ENCODE measurements at regions not wholly inside any gene's neighbourhood (a gene's known extent, or its start where the extent isn't known, plus 50 kb on each side); places are given as distances from the start of the nearest gene placed in this dataset.

- H2BK20ac ChIP-seq (ENCODE audit: low read length): no peak overlapping the region
- H4K91ac ChIP-seq (replicated peaks; ENCODE audit: insufficient read length, low read length): no peak overlapping the region
- 70% methylated on average over 4 of the region's 4 CpGs; no CpG with 5 or more reads in 1 of the 2 experiments for WGBS, 2 experiments (ENCODE audit: extremely low coverage in 1 of 2, insufficient coverage in 1 of 2, insufficient read length in 1 of 2, insufficient replicate concordance in 2 of 2, low coverage in 1 of 2, low lambda C conversion rate in 2 of 2, missing lambda C conversion rate in 1 of 2)
- H3K23me2 ChIP-seq (ENCODE audit: low read depth, low read length): no peaks in the 10 kb centered on the region
- H4K5ac ChIP-seq (ENCODE audit: insufficient read length, low read depth, low read length): no peak overlapping the region
- no peak overlapping the region for H2BK5ac ChIP-seq (ENCODE audit: low read depth, low read length)
- H3K4me2 ChIP-seq (ENCODE audit: insufficient read depth in 1 of 2, low read depth in 2 of 2, low read length in 2 of 2): no peak overlapping the region
- H4K20me1 ChIP-seq (replicated peaks in 1 of 2; ENCODE audit: control insufficient read depth in 1 of 2, insufficient read depth in 2 of 2, low read length in 2 of 2): no peaks in the 10 kb centered on the region
- no peak overlapping the region for H3K4ac ChIP-seq (replicated peaks; ENCODE audit: insufficient read length, low read depth, low read length)
- no peak overlapping the region for H3K27ac ChIP-seq (ENCODE audit: low read depth, low read length)
- H3K79me2 ChIP-seq (ENCODE audit: control insufficient read depth in 1 of 2, insufficient read depth in 2 of 2, low read length in 2 of 2): no peaks in the 10 kb centered on the region
- CTCF ChIA-PET (ENCODE audit: partially characterized antibody): interaction anchor here (0.9 to 1.0 kb wide), 2 partner anchors 10 to 25 kb away, joined by 3 read pairs; no protein-coding TSS in a partner anchor
- no peak overlapping the region for H2BK120ac ChIP-seq (replicated peaks; ENCODE audit: low read depth, low read length)
- H3K9ac ChIP-seq (replicated peaks in 1 of 4; ENCODE audit: extremely low read depth in 1 of 4, low read depth in 3 of 4, low read length in 3 of 4): no peak overlapping the region
- no peak overlapping the region for H2AK5ac ChIP-seq (ENCODE audit: low read depth, low read length)
- no peak overlapping the region for H3K4me3 ChIP-seq (ENCODE audit: extremely low read depth in 1 of 4, insufficient read depth in 2 of 4, low read depth in 3 of 4, low read length in 4 of 4)
- no peak for DNase-seq (ENCODE audit: low read depth in 1 of 2, low spot score in 2 of 2)
- POLR2A ChIA-PET (ENCODE audit: partially characterized antibody): interaction anchor here (1.2 kb wide), 1 partner anchor 269 kb away, joined by 4 read pairs; the partner anchor contains the start of gene DYRK2
- H3K4me1 ChIP-seq (replicated peaks in 1 of 4; ENCODE audit: control insufficient read depth in 3 of 4, insufficient read depth in 4 of 4, low read length in 3 of 4): peaks cover 6 to 23% (median 17%) of the 10 kb centered on the region in 4 experiments
- no peak overlapping the region for H4K8ac ChIP-seq (ENCODE audit: extremely low read depth, insufficient read depth, low read length)
- no peak for FAIRE-seq
- H3K36me3 ChIP-seq (ENCODE audit: control insufficient read depth in 2 of 4, insufficient read depth in 4 of 4, low read length in 3 of 4): no peaks in the 10 kb centered on the region
- no peaks in the 10 kb centered on the region for H3K79me1 ChIP-seq (ENCODE audit: low read depth, low read length)
- H2BK15ac ChIP-seq (ENCODE audit: low read length): no peak overlapping the region
- no peak overlapping the region for H3K23ac ChIP-seq (ENCODE audit: insufficient read length)
- H3K9me3 ChIP-seq (ENCODE audit: insufficient read depth in 2 of 2, low read depth in 1 of 2, low read length in 1 of 2): no peaks in the 10 kb centered on the region
- H3K18ac ChIP-seq (ENCODE audit: extremely low read depth, low read length): no peak overlapping the region
- H3K27me3 ChIP-seq (replicated peaks in 1 of 4; ENCODE audit: control insufficient read depth in 3 of 4, extremely low read depth in 1 of 4, insufficient read depth in 3 of 4, low read length in 3 of 4): no peaks in the 10 kb centered on the region
- H2AFZ ChIP-seq (ENCODE audit: low read length): no peak overlapping the region
- no peak overlapping the region for H3K56ac ChIP-seq (replicated peaks; ENCODE audit: insufficient read length, low read depth, low read length)
- H3K14ac ChIP-seq (ENCODE audit: insufficient read length): no peak overlapping the region
- no peak overlapping the region for H2BK12ac ChIP-seq (ENCODE audit: low read depth, low read length)
- no peak for TF ChIP-seq BRCA1 (IDR thresholded peaks at IDR 0.05; ENCODE audit: low read depth, low read length)
- no peak for TF ChIP-seq FOSL1 (IDR thresholded peaks at IDR 0.05; ENCODE audit: insufficient read depth, low read depth, low read length)
- TF ChIP-seq TBP (IDR thresholded peaks at IDR 0.05; ENCODE audit: low read depth, low read length): no peak
- no peak for TF ChIP-seq RBBP5 (IDR thresholded peaks at IDR 0.05; ENCODE audit: borderline replicate concordance, low read depth, low read length)
These were observed 71.4 kb upstream of the IFNG-AS1 start for GRCh38 chr12:67917811-67918210.

Measured in H1 (cell line).